K562 (cell line): ENCODE measurements at regions not wholly inside any gene's neighbourhood (a gene's known extent, or its start where the extent isn't known, plus 50 kb on each side); places are given as distances from the start of the nearest gene placed in this dataset.
A peak's percentile ranks its signal among the peaks of the same experiment; 100 is the strongest.

Source experiments
- BRD4 ChIP-seq: fragments of 200-600 bp; sonication (generic); IDR thresholded peaks from 2 replicates; pipeline ENCODE4 v1.6.1; 2017; ENCODE audit warnings: inconsistent platforms
- HDAC6 ChIP-seq: IDR thresholded peaks from 2 replicates; pipeline ENCODE4 v1.6.1; 2012; ENCODE audit warnings: low read depth, mild to moderate bottlenecking, control low read depth, inconsistent platforms, low read length, moderate library complexity
- HIVEP1 ChIP-seq: fragments of 250-450 bp; sonication (Bioruptor Pico); IDR thresholded peaks from 2 replicates; pipeline ENCODE4 v1.4.0; 2020; ENCODE audit warnings: mild to moderate bottlenecking
- NFXL1 ChIP-seq: fragments of 450-650 bp; formaldehyde crosslinking; IDR thresholded peaks from 2 replicates; pipeline ENCODE4 v1.4.0; 2021; ENCODE audit warnings: mild to moderate bottlenecking
- PHB2 ChIP-seq: fragments of 450-650 bp; IDR thresholded peaks from 2 replicates; pipeline ENCODE4 v1.6.1; 2017; ENCODE audit warnings: low read depth
- SAFB2 ChIP-seq: fragments of 200-400 bp; formaldehyde crosslinking; IDR thresholded peaks from 2 replicates; pipeline ENCODE4 v1.6.1; 2018; ENCODE audit warnings: borderline replicate concordance, low read length, low read depth, moderate library complexity; ENCODE audit not compliant: severe bottlenecking
- SIN3B ChIP-seq: fragments of 450-650 bp; IDR thresholded peaks from 2 replicates; pipeline ENCODE4 v1.6.1; 2017; ENCODE audit warnings: low read depth, mild to moderate bottlenecking, moderate library complexity
- TAF9B ChIP-seq: fragments of 450-650 bp; IDR thresholded peaks from 2 replicates; pipeline ENCODE4 v1.6.1; 2018; ENCODE audit warnings: mild to moderate bottlenecking; ENCODE audit not compliant: partially characterized antibody
- WHSC1 ChIP-seq: IDR thresholded peaks from one replicate; pipeline ENCODE4 v1.6.1; 2012; ENCODE audit warnings: low read length, control low read depth, inconsistent platforms
- ZBTB17 ChIP-seq: fragments of 450-650 bp; formaldehyde crosslinking; IDR thresholded peaks from 2 replicates; pipeline ENCODE4 v1.4.0; 2020; ENCODE audit warnings: mild to moderate bottlenecking
- ZNF75A ChIP-seq: fragments of 450-650 bp; formaldehyde crosslinking; IDR thresholded peaks from 2 replicates; pipeline ENCODE4 v1.4.0; 2020; ENCODE audit warnings: mild to moderate bottlenecking
- ZNF764 ChIP-seq: fragments of 250-450 bp; sonication (Bioruptor Pico); IDR thresholded peaks from 2 replicates; pipeline ENCODE4 v1.4.0; 2020; ENCODE audit warnings: low read depth, mild to moderate bottlenecking, moderate library complexity
- ZSCAN32 ChIP-seq: fragments of 450-650 bp; formaldehyde crosslinking; IDR thresholded peaks from 2 replicates; pipeline ENCODE4 v1.4.0; 2020; ENCODE audit warnings: mild to moderate bottlenecking, moderate library complexity
- TF ChIP-seq, protein P1 (sequence below): IDR thresholded peaks from 2 replicates; pipeline ENCODE4 v1.6.1; 2011; ENCODE audit not compliant: insufficient read length; ENCODE audit errors: extremely low read depth
- TF ChIP-seq, protein P2 (sequence below): fragments of 250-450 bp; sonication (Bioruptor Pico); IDR thresholded peaks from 2 replicates; pipeline ENCODE4 v1.8.0; 2022; ENCODE audit warnings: moderate library complexity, mild to moderate bottlenecking, inconsistent platforms
- TF ChIP-seq, protein P3 (sequence below): IDR thresholded peaks from 2 replicates; pipeline ENCODE4 v1.6.1; 2014; ENCODE audit warnings: antibody characterized with exemption
- TF ChIP-seq, protein P4 (sequence below): fragments of 250-450 bp; sonication (Bioruptor Pico); IDR thresholded peaks from 2 replicates; pipeline ENCODE4 v1.4.0; 2020

DNA sequence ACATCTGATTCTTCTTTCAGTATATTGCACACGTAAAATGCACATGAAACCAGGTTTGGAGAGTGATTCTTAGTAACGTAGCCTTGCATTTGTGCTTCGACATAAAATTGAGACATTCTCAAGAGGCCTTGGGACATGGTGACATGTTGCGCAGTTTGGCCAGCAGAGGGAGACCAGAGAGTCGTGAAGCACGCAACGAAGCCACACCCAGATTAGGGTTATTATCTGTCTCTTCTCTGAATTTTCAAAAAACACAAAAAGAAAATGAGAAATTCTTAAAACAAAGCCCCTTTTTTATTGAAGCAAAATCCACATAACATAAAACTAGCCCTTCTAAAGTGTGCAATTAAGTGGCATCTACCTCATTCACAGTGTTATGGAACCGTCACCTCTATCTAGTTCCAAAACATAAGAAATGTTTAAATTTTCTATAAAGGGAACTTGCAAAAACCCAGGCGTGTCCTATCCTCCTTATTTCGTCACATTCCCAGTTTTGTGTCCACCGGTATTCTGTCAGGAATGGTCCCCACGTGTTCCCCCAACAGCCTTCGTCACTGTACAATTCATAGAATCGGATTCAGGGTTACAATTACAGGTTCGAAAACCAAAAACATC lies 108.8 kb upstream of the ATF7IP start (continued):
- TF ChIP-seq, protein P1, sequence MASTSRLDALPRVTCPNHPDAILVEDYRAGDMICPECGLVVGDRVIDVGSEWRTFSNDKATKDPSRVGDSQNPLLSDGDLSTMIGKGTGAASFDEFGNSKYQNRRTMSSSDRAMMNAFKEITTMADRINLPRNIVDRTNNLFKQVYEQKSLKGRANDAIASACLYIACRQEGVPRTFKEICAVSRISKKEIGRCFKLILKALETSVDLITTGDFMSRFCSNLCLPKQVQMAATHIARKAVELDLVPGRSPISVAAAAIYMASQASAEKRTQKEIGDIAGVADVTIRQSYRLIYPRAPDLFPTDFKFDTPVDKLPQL: no peak
- no peak for TF ChIP-seq PHB2
- no peak for TF ChIP-seq SAFB2
- TF ChIP-seq, protein P2, sequence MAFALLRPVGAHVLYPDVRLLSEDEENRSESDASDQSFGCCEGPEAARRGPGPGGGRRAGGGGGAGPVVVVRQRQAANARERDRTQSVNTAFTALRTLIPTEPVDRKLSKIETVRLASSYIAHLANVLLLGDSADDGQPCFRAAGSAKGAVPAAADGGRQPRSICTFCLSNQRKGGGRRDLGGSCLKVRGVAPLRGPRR (CRISPR knock-in tag): no peak
- no peak for TF ChIP-seq HIVEP1
- TF ChIP-seq SIN3B: no peak
- 0 out of 2 replicates have a peak, but pooled peaks have one; percentile 21 for TF ChIP-seq ZNF75A (CRISPR knock-in tag)
- TF ChIP-seq HDAC6: no peak
- TF ChIP-seq ZNF764 (CRISPR knock-in tag): no peak
- no peak for TF ChIP-seq ZBTB17 (CRISPR knock-in tag)
- TF ChIP-seq BRD4: peak; percentile 73; the same call in 1 of the 2 replicates
- TF ChIP-seq TAF9B: peak; percentile 27
- TF ChIP-seq, protein P3, sequence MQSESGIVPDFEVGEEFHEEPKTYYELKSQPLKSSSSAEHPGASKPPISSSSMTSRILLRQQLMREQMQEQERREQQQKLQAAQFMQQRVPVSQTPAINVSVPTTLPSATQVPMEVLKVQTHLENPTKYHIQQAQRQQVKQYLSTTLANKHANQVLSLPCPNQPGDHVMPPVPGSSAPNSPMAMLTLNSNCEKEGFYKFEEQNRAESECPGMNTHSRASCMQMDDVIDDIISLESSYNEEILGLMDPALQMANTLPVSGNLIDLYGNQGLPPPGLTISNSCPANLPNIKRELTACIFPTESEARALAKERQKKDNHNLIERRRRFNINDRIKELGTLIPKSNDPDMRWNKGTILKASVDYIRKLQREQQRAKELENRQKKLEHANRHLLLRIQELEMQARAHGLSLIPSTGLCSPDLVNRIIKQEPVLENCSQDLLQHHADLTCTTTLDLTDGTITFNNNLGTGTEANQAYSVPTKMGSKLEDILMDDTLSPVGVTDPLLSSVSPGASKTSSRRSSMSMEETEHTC: no peak
- TF ChIP-seq NFXL1 (CRISPR knock-in tag): no peak
- TF ChIP-seq ZSCAN32 (CRISPR knock-in tag): no peak
- no peak for TF ChIP-seq WHSC1
- TF ChIP-seq, protein P4, sequence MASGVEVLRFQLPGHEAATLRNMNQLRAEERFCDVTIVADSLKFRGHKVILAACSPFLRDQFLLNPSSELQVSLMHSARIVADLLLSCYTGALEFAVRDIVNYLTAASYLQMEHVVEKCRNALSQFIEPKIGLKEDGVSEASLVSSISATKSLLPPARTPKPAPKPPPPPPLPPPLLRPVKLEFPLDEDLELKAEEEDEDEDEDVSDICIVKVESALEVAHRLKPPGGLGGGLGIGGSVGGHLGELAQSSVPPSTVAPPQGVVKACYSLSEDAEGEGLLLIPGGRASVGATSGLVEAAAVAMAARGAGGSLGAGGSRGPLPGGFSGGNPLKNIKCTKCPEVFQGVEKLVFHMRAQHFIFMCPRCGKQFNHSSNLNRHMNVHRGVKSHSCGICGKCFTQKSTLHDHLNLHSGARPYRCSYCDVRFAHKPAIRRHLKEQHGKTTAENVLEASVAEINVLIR (CRISPR knock-in tag): peak; percentile 43; the same call in 1 of the 2 replicates
